ENCODE measurements at regions not wholly inside any gene's neighbourhood (a gene's known extent, or its start where the extent isn't known, plus 50 kb on each side); places are given as distances from the start of the nearest gene placed in this dataset.
"Not testable (repeated sequence)": the region's sequence is repeated elsewhere in the genome, so short reads cannot be mapped to it uniquely, and the experiment has no call there.

DNA sequence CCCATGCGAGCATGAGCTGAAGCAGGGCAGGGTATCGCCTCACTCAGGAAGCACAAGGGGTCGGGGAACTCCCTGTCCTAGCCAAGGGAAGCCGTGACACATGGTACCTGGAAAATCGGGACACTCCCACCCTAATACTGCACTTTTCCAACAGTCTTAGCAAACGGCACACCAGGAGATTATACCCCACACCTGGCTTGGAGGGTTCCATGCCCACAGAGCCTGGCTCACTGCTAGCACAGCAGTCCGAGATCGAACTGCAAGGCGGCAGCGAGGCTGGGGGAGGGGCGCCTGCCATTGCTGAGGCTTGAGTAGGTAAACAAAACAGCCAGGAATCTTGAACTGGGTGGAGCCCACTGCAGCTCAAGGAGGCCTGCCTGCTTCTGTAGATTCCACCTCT, 430.7 kb downstream of the ADCYAP1 start:
- TF ChIP-seq, protein P1, sequence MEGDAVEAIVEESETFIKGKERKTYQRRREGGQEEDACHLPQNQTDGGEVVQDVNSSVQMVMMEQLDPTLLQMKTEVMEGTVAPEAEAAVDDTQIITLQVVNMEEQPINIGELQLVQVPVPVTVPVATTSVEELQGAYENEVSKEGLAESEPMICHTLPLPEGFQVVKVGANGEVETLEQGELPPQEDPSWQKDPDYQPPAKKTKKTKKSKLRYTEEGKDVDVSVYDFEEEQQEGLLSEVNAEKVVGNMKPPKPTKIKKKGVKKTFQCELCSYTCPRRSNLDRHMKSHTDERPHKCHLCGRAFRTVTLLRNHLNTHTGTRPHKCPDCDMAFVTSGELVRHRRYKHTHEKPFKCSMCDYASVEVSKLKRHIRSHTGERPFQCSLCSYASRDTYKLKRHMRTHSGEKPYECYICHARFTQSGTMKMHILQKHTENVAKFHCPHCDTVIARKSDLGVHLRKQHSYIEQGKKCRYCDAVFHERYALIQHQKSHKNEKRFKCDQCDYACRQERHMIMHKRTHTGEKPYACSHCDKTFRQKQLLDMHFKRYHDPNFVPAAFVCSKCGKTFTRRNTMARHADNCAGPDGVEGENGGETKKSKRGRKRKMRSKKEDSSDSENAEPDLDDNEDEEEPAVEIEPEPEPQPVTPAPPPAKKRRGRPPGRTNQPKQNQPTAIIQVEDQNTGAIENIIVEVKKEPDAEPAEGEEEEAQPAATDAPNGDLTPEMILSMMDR (IDR thresholded peaks at IDR 0.05) = not testable (repeated sequence)
- TF ChIP-seq POLR2AphosphoS5 (IDR thresholded peaks at IDR 0.05) = not testable (repeated sequence)

All from stomach (tissue), 4 donors.